ENCODE measurements at regions not wholly inside any gene's neighbourhood (a gene's known extent, or its start where the extent isn't known, plus 50 kb on each side); places are given as distances from the start of the nearest gene placed in this dataset.

GRCh38 chr1:168976267-168976666 lies 130.2 kb upstream of the ATP1B1 start:
- TF ChIP-seq ZNF614 (CRISPR knock-in tag; IDR thresholded peaks at IDR 0.05; ENCODE audit: borderline replicate concordance) (no peak), NCOA2 (CRISPR knock-in tag; IDR thresholded peaks at IDR 0.05) (no peak), CTCF (CRISPR knock-in tag; IDR thresholded peaks at IDR 0.05) (no peak), PHF8 (CRISPR knock-in tag; IDR thresholded peaks at IDR 0.05) (no peak), ZNF281 (CRISPR knock-in tag; IDR thresholded peaks at IDR 0.05; ENCODE audit: borderline replicate concordance) (no peak), ZNF263 (CRISPR knock-in tag; IDR thresholded peaks at IDR 0.05) (no peak)
